Activated naive CD8-positive, alpha-beta T cell treated with anti-CD3 and anti-CD28 coated beads, Interleukin-2, amount 10 ng/mL, durations not matched to agents 7 days and 5 days (primary cell): ENCODE measurements at regions not wholly inside any gene's neighbourhood (a gene's known extent, or its start where the extent isn't known, plus 50 kb on each side); places are given as distances from the start of the nearest gene placed in this dataset.

Experiments used
- ATAC-seq: fragments of 150-1000 bp; cut with Tn5 transposase; one replicate; pipeline ENCODE4 v1.10.0; 2021; ENCODE audit warnings: low read depth, moderate library complexity
- POLR2A ChIA-PET: fragments of 350-600 bp; sonication (Branson Sonifier 250); formaldehyde crosslinking; loops from one replicate; lab custom pipeline; 2021; ENCODE audit warnings: antibody characterized with exemption; lab: Charles Lee
- DNase-seq: peaks from one replicate; pipeline ENCODE4 v3.0.0; 2021
- H3K27ac Mint-ChIP-seq: one replicate; pipeline ENCODE4 v1.8.0; 2022; ENCODE audit warnings: mild to moderate bottlenecking, mixed read lengths
- H3K27me3 Mint-ChIP-seq: one replicate; pipeline ENCODE4 v1.8.0; 2022; ENCODE audit warnings: mild to moderate bottlenecking, moderate library complexity, mixed read lengths
- H3K36me3 Mint-ChIP-seq: one replicate; pipeline ENCODE4 v1.8.0; 2021; ENCODE audit warnings: mild to moderate bottlenecking, mixed read lengths
- H3K4me1 Mint-ChIP-seq: one replicate; pipeline ENCODE4 v1.8.0; 2021; ENCODE audit warnings: mixed read lengths
- H3K4me3 Mint-ChIP-seq: one replicate; pipeline ENCODE4 v1.8.0; 2022; ENCODE audit warnings: mild to moderate bottlenecking, moderate library complexity, mixed read lengths
- H3K9me3 Mint-ChIP-seq: one replicate; pipeline ENCODE4 v1.8.0; 2021; ENCODE audit warnings: mixed read lengths

DNA sequence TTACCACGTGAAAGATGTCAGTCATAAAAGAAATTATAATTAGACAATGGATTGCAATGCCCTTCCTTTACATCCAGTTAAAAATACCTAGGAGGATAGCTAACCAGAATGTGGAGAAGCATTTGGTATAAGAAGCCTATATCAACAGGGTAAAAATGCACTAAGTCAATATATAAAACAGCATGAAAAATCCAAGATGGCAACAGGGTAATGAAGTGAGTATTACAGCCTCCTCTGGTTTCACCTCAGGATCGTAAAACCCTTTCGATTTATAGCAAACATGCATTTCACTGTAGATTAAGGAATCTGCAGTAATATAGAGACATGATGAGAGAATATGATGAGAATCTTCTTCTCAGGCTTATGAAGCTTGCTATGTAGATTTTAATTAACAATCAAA, 999.3 kb downstream of the NR2F1-AS1 start:
- no peaks in the 10 kb centered on the region for H3K4me1 Mint-ChIP-seq
- no peaks in the 10 kb centered on the region for H3K9me3 Mint-ChIP-seq
- no peak for DNase-seq
- POLR2A ChIA-PET, result no interaction called here
- H3K36me3 Mint-ChIP-seq, result no peaks in the 10 kb centered on the region
- no peak overlapping the region for H3K27ac Mint-ChIP-seq
- no peaks in the 10 kb centered on the region for H3K27me3 Mint-ChIP-seq
- no peak overlapping the region for H3K4me3 Mint-ChIP-seq
- no peak for ATAC-seq

DNA sequence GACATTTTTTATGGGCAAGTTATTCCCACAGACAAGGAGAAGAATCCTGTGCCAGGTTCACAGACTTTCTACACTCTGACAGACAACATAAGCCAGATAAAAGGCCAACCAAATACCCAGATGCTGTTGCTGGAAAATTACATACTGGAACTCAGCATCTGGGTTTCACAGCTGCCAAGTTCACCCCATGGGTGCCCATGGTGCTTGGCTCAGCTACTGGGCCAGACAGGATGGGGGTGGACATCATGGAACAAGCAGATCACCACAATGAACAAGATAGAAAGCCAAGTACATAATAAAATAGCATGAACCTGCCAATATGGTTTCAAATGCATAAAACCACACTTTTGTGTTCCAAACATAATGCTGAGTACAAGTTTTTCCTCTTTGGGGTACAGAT, 999.8 kb downstream of the NR2F1-AS1 start:
- Mint-ChIP-seq H3K4me3 (no peak overlapping the region), H3K36me3 (no peaks in the 10 kb centered on the region), H3K27me3 (no peaks in the 10 kb centered on the region), H3K27ac (no peak overlapping the region), H3K4me1 (no peaks in the 10 kb centered on the region), H3K9me3 (no peaks in the 10 kb centered on the region)
- DNase-seq, result no peak
- ATAC-seq, result no peak
- POLR2A ChIA-PET, result no interaction called here

DNA sequence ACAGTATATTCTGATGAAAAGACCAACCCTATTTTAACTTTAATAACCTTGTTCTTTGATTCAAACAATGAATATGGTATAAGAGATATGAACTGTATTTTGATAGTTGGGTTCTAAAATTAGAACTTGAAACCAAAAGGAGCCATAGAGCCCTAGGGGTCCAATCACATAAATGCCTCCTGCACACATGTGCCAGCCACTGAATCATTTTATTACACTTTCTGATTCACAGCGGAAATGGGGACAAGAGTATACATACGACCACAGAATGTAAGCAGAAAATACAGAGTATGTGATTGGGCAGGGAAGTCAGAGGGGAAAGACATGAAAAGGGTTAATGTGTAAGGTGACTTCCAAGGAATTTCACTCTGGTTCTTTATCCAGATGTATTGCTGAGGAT, 1000.2 kb downstream of the NR2F1-AS1 start:
- Mint-ChIP-seq H3K36me3 (no peaks in the 10 kb centered on the region), H3K4me3 (no peak overlapping the region), H3K27me3 (no peaks in the 10 kb centered on the region), H3K4me1 (no peaks in the 10 kb centered on the region), H3K9me3 (no peaks in the 10 kb centered on the region), H3K27ac (no peak overlapping the region)
- ATAC-seq (no peak), DNase-seq (no peak)
- POLR2A ChIA-PET, result no interaction called here

- POLR2A ChIA-PET, result no interaction called here
Measured at GRCh38 chr5:92574023-92574422, 1007.0 kb downstream of the NR2F1-AS1 start.

GRCh38 chr5:92568522-92568921, 1012.5 kb downstream of the NR2F1-AS1 start:
- ATAC-seq, result no peak
- DNase-seq, result no peak
- no peak overlapping the region for H3K27ac Mint-ChIP-seq
- H3K27me3 Mint-ChIP-seq, result no peaks in the 10 kb centered on the region
- no peaks in the 10 kb centered on the region for H3K9me3 Mint-ChIP-seq
- no peaks in the 10 kb centered on the region for H3K4me1 Mint-ChIP-seq
- H3K36me3 Mint-ChIP-seq, result no peaks in the 10 kb centered on the region
- POLR2A ChIA-PET, result no interaction called here
- H3K4me3 Mint-ChIP-seq, result no peak overlapping the region

More at GRCh38 chr5:92574023-92574422, 1007.0 kb downstream of the NR2F1-AS1 start:
- DNase-seq (no peak), ATAC-seq (no peak)
- no peaks in the 10 kb centered on the region for H3K4me1 Mint-ChIP-seq
- H3K9me3 Mint-ChIP-seq, result no peaks in the 10 kb centered on the region
- H3K36me3 Mint-ChIP-seq, result no peaks in the 10 kb centered on the region
- no peaks in the 10 kb centered on the region for H3K27me3 Mint-ChIP-seq
- H3K4me3 Mint-ChIP-seq, result no peak overlapping the region
- no peak overlapping the region for H3K27ac Mint-ChIP-seq

- H3K36me3 Mint-ChIP-seq, result no peaks in the 10 kb centered on the region
- no peaks in the 10 kb centered on the region for H3K27me3 Mint-ChIP-seq
- no peak overlapping the region for H3K4me3 Mint-ChIP-seq
- DNase-seq (no peak), ATAC-seq (no peak)
- no peak overlapping the region for H3K27ac Mint-ChIP-seq
- POLR2A ChIA-PET, result no interaction called here
- H3K4me1 Mint-ChIP-seq, result no peaks in the 10 kb centered on the region
- no peaks in the 10 kb centered on the region for H3K9me3 Mint-ChIP-seq
Measured at GRCh38 chr5:92567831-92568450, 1013.1 kb downstream of the NR2F1-AS1 start.

GRCh38 chr5:92566113-92566786, 1014.8 kb downstream of the NR2F1-AS1 start:
- no peaks in the 10 kb centered on the region for H3K4me1 Mint-ChIP-seq
- ATAC-seq, result no peak
- H3K27ac Mint-ChIP-seq, result no peak overlapping the region
- no peaks in the 10 kb centered on the region for H3K36me3 Mint-ChIP-seq
- POLR2A ChIA-PET, result no interaction called here
- no peaks in the 10 kb centered on the region for H3K27me3 Mint-ChIP-seq
- H3K9me3 Mint-ChIP-seq, result no peaks in the 10 kb centered on the region
- H3K4me3 Mint-ChIP-seq, result no peak overlapping the region
- no peak for DNase-seq

- Mint-ChIP-seq H3K4me3 (no peak overlapping the region), H3K27ac (no peak overlapping the region), H3K27me3 (no peaks in the 10 kb centered on the region), H3K9me3 (no peaks in the 10 kb centered on the region), H3K36me3 (no peaks in the 10 kb centered on the region), H3K4me1 (no peaks in the 10 kb centered on the region)
- POLR2A ChIA-PET, result no interaction called here
- DNase-seq (no peak), ATAC-seq (no peak)
Measured at GRCh38 chr5:92565673-92566072, 1015.3 kb downstream of the NR2F1-AS1 start.

DNA sequence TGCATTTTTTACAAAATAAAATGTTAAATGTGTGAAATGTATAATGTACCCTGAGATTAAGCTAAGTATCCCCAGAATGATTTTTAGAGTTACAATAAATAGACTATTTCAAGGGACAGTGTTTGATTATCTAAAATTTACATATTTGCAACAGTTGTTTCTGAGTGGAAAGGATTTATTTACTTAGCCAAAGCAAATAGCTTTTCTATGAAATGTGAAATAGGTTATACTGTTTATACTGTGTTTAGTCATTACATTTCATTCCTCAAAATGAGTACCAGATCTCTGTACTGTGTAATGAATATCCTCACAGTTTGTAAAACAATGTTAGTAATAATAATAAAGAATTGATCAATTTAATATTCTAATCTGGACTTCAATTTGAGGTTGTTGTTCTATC, 1019.0 kb downstream of the NR2F1-AS1 start:
- no peaks in the 10 kb centered on the region for H3K4me1 Mint-ChIP-seq
- H3K27me3 Mint-ChIP-seq, result no peaks in the 10 kb centered on the region
- POLR2A ChIA-PET, result no interaction called here
- DNase-seq (no peak), ATAC-seq (no peak)
- H3K27ac Mint-ChIP-seq, result no peak overlapping the region
- H3K36me3 Mint-ChIP-seq, result no peaks in the 10 kb centered on the region
- no peaks in the 10 kb centered on the region for H3K9me3 Mint-ChIP-seq
- no peak overlapping the region for H3K4me3 Mint-ChIP-seq

- Mint-ChIP-seq H3K4me3 (no peak overlapping the region), H3K4me1 (no peaks in the 10 kb centered on the region), H3K36me3 (no peaks in the 10 kb centered on the region), H3K27ac (no peak overlapping the region), H3K9me3 (no peaks in the 10 kb centered on the region), H3K27me3 (no peaks in the 10 kb centered on the region)
- ATAC-seq (no peak), DNase-seq (no peak)
- POLR2A ChIA-PET, result no interaction called here
Measured at GRCh38 chr5:92561411-92561959, 1019.5 kb downstream of the NR2F1-AS1 start.

DNA sequence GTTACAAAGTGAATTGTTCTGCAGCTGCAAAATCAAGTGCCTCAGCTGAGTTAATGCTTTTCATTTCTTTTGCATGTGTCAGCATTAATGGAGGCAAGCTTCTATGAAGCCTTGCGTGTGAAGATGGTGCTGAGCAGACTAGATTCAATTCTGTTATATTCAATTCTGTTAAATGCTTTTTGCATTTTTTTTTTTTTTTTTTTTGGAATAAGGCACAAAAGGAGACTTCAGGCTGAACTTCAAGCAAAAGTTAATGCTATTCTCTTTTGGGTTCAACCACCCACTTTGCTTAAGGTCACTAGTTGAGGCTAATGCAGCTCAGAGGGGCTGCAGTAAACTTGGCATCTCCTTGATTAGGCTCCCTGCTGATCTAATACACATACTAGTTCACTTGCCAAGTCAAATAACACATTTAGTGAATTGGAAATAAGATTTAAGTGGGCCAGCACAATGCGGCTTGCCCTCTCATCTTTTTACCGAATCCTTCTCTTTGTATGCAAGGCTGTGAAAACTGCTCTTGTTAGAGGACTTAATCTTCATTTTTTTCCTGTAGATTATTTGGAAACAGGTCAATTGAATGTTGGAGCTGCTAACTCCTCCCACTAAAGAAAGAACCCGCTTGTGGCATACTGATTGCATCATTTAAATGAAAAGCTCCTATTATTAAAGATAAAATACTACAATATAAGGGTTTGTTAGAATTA, 1020.2 kb downstream of the NR2F1-AS1 start:
- H3K36me3 Mint-ChIP-seq, result no peaks in the 10 kb centered on the region
- no peaks in the 10 kb centered on the region for H3K4me1 Mint-ChIP-seq
- peaks cover 1% of the 10 kb centered on the region for H3K9me3 Mint-ChIP-seq
- no peaks in the 10 kb centered on the region for H3K27me3 Mint-ChIP-seq
- no peak for ATAC-seq
- no peak overlapping the region for H3K27ac Mint-ChIP-seq
- POLR2A ChIA-PET, result no interaction called here
- no peak overlapping the region for H3K4me3 Mint-ChIP-seq
- no peak for DNase-seq

- H3K4me1 Mint-ChIP-seq, result no peaks in the 10 kb centered on the region
- DNase-seq, result no peak
- no peak for ATAC-seq
- H3K36me3 Mint-ChIP-seq, result no peaks in the 10 kb centered on the region
- peaks cover 1% of the 10 kb centered on the region for H3K9me3 Mint-ChIP-seq
- H3K27ac Mint-ChIP-seq, result no peak overlapping the region
- H3K4me3 Mint-ChIP-seq, result no peak overlapping the region
- H3K27me3 Mint-ChIP-seq, result no peaks in the 10 kb centered on the region
- POLR2A ChIA-PET, result no interaction called here
Measured at GRCh38 chr5:92559781-92560180, 1021.2 kb downstream of the NR2F1-AS1 start.

- H3K36me3 Mint-ChIP-seq, result no peaks in the 10 kb centered on the region
- no peak for DNase-seq
- H3K27me3 Mint-ChIP-seq, result no peaks in the 10 kb centered on the region
- POLR2A ChIA-PET, result no interaction called here
- ATAC-seq, result no peak
- H3K4me1 Mint-ChIP-seq, result no peaks in the 10 kb centered on the region
- no peak overlapping the region for H3K27ac Mint-ChIP-seq
- no peak overlapping the region for H3K4me3 Mint-ChIP-seq
- peaks cover 1% of the 10 kb centered on the region for H3K9me3 Mint-ChIP-seq
Measured at GRCh38 chr5:92559331-92559730, 1021.7 kb downstream of the NR2F1-AS1 start.

DNA sequence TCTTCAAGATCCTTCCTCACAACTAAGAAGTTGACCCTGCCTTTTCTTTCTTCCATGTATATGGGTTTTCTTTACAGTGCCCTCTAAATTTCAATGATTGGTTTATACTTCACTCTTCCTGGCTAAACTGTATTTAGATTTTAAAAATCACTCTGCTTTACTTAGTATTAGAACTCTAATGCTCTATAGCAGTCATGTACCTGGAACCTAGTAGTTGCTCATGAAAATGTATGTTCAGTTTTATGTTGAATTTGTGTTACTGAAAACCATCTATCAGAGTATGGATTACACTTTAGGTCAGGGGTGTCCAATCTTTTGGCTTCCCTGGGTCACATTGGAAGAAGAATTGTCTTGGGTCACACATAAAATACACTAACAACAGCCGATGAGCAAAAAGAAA, 1024.3 kb downstream of the NR2F1-AS1 start:
- H3K36me3 Mint-ChIP-seq, result no peaks in the 10 kb centered on the region
- POLR2A ChIA-PET, result no interaction called here
- H3K9me3 Mint-ChIP-seq, result peaks cover 1% of the 10 kb centered on the region
- DNase-seq, result no peak
- H3K27ac Mint-ChIP-seq, result no peak overlapping the region
- H3K4me3 Mint-ChIP-seq, result no peak overlapping the region
- no peaks in the 10 kb centered on the region for H3K4me1 Mint-ChIP-seq
- H3K27me3 Mint-ChIP-seq, result no peaks in the 10 kb centered on the region
- no peak for ATAC-seq
